Adrenal gland (tissue), 9 donors: ENCODE measurements at regions not wholly inside any gene's neighbourhood (a gene's known extent, or its start where the extent isn't known, plus 50 kb on each side); places are given as distances from the start of the nearest gene placed in this dataset.
A peak's percentile ranks its signal among the peaks of the same experiment; 100 is the strongest.

Experiments
- DNase-seq, 7 donors: peaks; one replicate each; pipeline ENCODE4 v3.0.0-alpha.2; 2019 to 2020
- H3K27ac ChIP-seq, 5 donors: fragments of 200-600 bp; sonication (generic) in 4 of 5; 1 replicate in 3 of 5; 2 replicates in 2 of 5; pipeline versions ENCODE4 v1.5.1 to v1.8.0; 2016 to 2020; ENCODE audit warnings: mild to moderate bottlenecking in 1 of 5
- H3K27me3 ChIP-seq: fragments of 200-600 bp; 2 replicates; pipeline ENCODE4 v1.8.0; 2021
- H3K36me3 ChIP-seq, 2 donors: fragments of 200-600 bp; replicated peaks in 1 of 2; 1 replicate in 1 of 2; 2 replicates in 1 of 2; pipeline versions ENCODE4 v1.5.1 to v1.8.0; 2018 to 2022
- H3K4me1 ChIP-seq, 2 donors: fragments of 200-600 bp; replicated peaks in 1 of 2; 1 replicate in 1 of 2; 2 replicates in 1 of 2; pipeline versions ENCODE4 v1.5.1 to v1.8.0; 2018 to 2021
- H3K4me3 ChIP-seq, 4 donors: fragments of 200-600 bp; sonication (generic) in 3 of 4; one replicate each; pipeline ENCODE4 v1.5.1; 2016 to 2018
- H3K9me3 ChIP-seq, 3 donors: fragments of 200-600 bp; sonication (generic) in 1 of 3; replicated peaks in 1 of 3; 1 replicate in 2 of 3; 2 replicates in 1 of 3; pipeline versions ENCODE4 v1.5.1 to v1.8.0; 2016 to 2021
- CTCF ChIP-seq, 6 experiments: fragments of 450-650 bp in 4 of 6; fragments of 200-600 bp in 2 of 6; sonication (generic) in 1 of 6; IDR thresholded peaks; 1 replicate in 5 of 6; 2 replicates in 1 of 6; pipeline versions ENCODE4 v1.5.1 to v1.8.0; 2016 to 2021; ENCODE audit warnings: antibody characterized with exemption in 6 of 6, mild to moderate bottlenecking in 2 of 6, moderate library complexity in 1 of 6
- POLR2A ChIP-seq, 2 donors: fragments of 450-650 bp; IDR thresholded peaks; one replicate each; pipeline ENCODE4 v1.6.1; 2017; ENCODE audit warnings: antibody characterized with exemption in 2 of 2, mild to moderate bottlenecking in 2 of 2, moderate library complexity in 1 of 2
- WGBS, 4 donors: extraction: QIAGEN DNeasy Blood & Tissue Kit in 2 of 4; methylation state at CpG; one replicate each; pipeline versions ENCODE4 v1.1.5 to v1.1.7; 2013 to 2017; 5-methylcytosine and 5-hydroxymethylcytosine counted together
- intact Hi-C, 2 donors: fragments of 100-400 bp; cut with DNase I; formaldehyde crosslinking; loops; one replicate each; pipeline versions ENCODE4 v1.14.1 to v1.15.0; 2022 to 2023
- donor health status: healthy with polysubstance abuse.
- donor health status: Bipolar disorder and iron deficiency.
- donor health status: DM: yes; HTN: yes; CAD: no.
- donor health status: DM: no; HTN: no; CAD: no.
- donor health status: DM: no; HTN: no; CAD: no.

- TF ChIP-seq POLR2A (IDR thresholded peaks at IDR 0.05) (no peak), CTCF (IDR thresholded peaks at IDR 0.05) (no peak)
- Histone ChIP-seq H3K36me3 (no peaks in the 10 kb centered on the region), H3K4me3 (no peak overlapping the region), H3K9me3 (no peaks in the 10 kb centered on the region), H3K27ac (no peak overlapping the region), H3K27me3 (no peaks in the 10 kb centered on the region), H3K4me1 (peaks cover 0 to 10% of the 10 kb centered on the region in 2 donors)
- intact Hi-C loops = no loop called here
- 63 to 93% (median 88%) methylated on average over 2 of the region's 2 CpGs for WGBS, 4 donors
- no peak for DNase-seq
Measured at GRCh38 chr2:216316743-216317142, 55.5 kb downstream of the MARCHF4 start.

- Histone ChIP-seq H3K27ac (peak overlapping the region in 2 of 5 donors; percentile 22 to 48), H3K27me3 (no peaks in the 10 kb centered on the region), H3K36me3 (no peaks in the 10 kb centered on the region), H3K9me3 (no peaks in the 10 kb centered on the region), H3K4me1 (peaks cover 0 to 10% of the 10 kb centered on the region in 2 donors), H3K4me3 (peak overlapping the region in 1 of 4 donors; percentile 34)
- DNase-seq = peak; percentile 40 to 82 (median 70)
- no peak for TF ChIP-seq CTCF (IDR thresholded peaks at IDR 0.05)
- no peak for TF ChIP-seq POLR2A (IDR thresholded peaks at IDR 0.05)
- 30 to 36% (median 33%) methylated on average over 17 to 19 of the region's 19 CpGs for WGBS, 4 donors
- intact Hi-C loops = no loop called here
Measured at GRCh38 chr2:216315802-216316603, 56.3 kb downstream of the MARCHF4 start.

- H3K4me3 ChIP-seq = no peak overlapping the region
- H3K36me3 ChIP-seq = no peaks in the 10 kb centered on the region
- intact Hi-C loops = no loop called here
- TF ChIP-seq POLR2A (IDR thresholded peaks at IDR 0.05) (no peak), CTCF (IDR thresholded peaks at IDR 0.05) (no peak)
- H3K4me1 ChIP-seq = peaks cover 0 to 10% of the 10 kb centered on the region in 2 donors
- DNase-seq = no peak
- no peaks in the 10 kb centered on the region for H3K9me3 ChIP-seq
- no peaks in the 10 kb centered on the region for H3K27me3 ChIP-seq
- no peak overlapping the region for H3K27ac ChIP-seq
- 67 to 90% (median 85%) methylated on average over 1 of the region's 1 CpG for WGBS, 4 donors
Measured at GRCh38 chr2:216312441-216312840, 59.8 kb downstream of the MARCHF4 start.

GRCh38 chr2:216308576-216308975, 63.7 kb downstream of the MARCHF4 start:
- intact Hi-C loops = no loop called here
- 65 to 84% (median 75%) methylated on average over 5 of the region's 5 CpGs for WGBS, 4 donors

More at GRCh38 chr2:216308576-216308975, 63.7 kb downstream of the MARCHF4 start:
- Histone ChIP-seq H3K27me3 (no peaks in the 10 kb centered on the region), H3K36me3 (no peaks in the 10 kb centered on the region), H3K9me3 (no peaks in the 10 kb centered on the region), H3K4me1 (peaks cover 0 to under 1% of the 10 kb centered on the region in 2 donors), H3K27ac (no peak overlapping the region), H3K4me3 (no peak overlapping the region)
- TF ChIP-seq CTCF (IDR thresholded peaks at IDR 0.05) (no peak), POLR2A (IDR thresholded peaks at IDR 0.05) (no peak)
- no peak for DNase-seq
